ENCODE measurements at regions not wholly inside any gene's neighbourhood (a gene's known extent, or its start where the extent isn't known, plus 50 kb on each side); places are given as distances from the start of the nearest gene placed in this dataset.

DNA sequence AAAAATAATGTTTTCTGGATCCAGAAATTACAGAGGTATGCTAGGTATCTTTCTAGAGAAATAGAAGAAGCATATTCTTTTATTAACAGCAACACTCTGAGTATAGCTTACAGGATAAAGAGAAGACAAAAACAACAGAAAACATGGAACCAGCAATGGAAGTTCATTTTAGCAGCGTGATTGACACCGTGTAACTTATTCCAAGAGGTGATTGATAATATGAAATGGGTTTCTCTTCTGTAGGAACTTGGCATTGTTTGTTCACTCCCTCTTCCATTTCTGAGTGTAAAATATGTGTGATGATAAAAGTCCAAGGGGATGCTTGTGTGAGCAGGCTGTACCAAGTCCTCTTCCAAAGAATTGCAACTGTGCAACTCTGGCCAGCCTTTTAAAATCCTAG, 303.0 kb downstream of the COL12A1 start:
- TF ChIP-seq, protein P1, sequence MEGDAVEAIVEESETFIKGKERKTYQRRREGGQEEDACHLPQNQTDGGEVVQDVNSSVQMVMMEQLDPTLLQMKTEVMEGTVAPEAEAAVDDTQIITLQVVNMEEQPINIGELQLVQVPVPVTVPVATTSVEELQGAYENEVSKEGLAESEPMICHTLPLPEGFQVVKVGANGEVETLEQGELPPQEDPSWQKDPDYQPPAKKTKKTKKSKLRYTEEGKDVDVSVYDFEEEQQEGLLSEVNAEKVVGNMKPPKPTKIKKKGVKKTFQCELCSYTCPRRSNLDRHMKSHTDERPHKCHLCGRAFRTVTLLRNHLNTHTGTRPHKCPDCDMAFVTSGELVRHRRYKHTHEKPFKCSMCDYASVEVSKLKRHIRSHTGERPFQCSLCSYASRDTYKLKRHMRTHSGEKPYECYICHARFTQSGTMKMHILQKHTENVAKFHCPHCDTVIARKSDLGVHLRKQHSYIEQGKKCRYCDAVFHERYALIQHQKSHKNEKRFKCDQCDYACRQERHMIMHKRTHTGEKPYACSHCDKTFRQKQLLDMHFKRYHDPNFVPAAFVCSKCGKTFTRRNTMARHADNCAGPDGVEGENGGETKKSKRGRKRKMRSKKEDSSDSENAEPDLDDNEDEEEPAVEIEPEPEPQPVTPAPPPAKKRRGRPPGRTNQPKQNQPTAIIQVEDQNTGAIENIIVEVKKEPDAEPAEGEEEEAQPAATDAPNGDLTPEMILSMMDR (IDR thresholded peaks at IDR 0.05): no peak
- TF ChIP-seq POLR2A (IDR thresholded peaks at IDR 0.05) (no peak), POLR2AphosphoS5 (IDR thresholded peaks at IDR 0.05) (no peak)

Measured in breast epithelium (tissue), 3 donors.